LNCAP (cell line): ENCODE measurements at regions not wholly inside any gene's neighbourhood (a gene's known extent, or its start where the extent isn't known, plus 50 kb on each side); places are given as distances from the start of the nearest gene placed in this dataset.

ENCODE experiments used
- CTCF ChIP-seq: fragments of 450-650 bp; IDR thresholded peaks from 2 replicates; pipeline ENCODE4 v1.5.1; 2017; ENCODE audit warnings: mild to moderate bottlenecking

DNA sequence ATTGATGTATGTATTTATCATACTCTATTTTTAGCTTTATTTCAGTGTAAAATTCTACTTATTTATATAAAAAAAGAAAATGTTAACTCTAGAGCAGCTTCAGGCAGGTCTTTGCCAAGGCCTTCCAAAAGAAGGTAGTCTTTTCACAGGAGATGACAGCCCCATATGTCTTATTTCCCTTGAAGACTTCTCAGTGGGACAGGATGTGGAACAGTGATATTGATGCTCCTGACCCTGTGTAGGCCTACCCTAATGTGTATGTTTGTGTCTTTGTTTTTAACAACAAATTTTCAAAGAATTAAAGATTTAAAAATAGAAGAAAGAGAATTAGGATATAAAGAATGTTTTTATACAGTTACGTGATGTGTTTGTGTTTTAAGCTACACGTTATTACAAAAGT, 1593.6 kb downstream of the AMY1C start:
- TF ChIP-seq CTCF, result no peak

GRCh38 chr1:105359457-105359856, 1609.8 kb downstream of the AMY1C start:
- no peak for TF ChIP-seq CTCF

GRCh38 chr1:105362438-105362837, 1612.7 kb downstream of the AMY1C start:
- TF ChIP-seq CTCF, result no peak

GRCh38 chr1:105368446-105368845, 1618.7 kb downstream of the AMY1C start:
- TF ChIP-seq CTCF, result no peak

GRCh38 chr1:105373681-105374080, 1624.0 kb downstream of the AMY1C start:
- no peak for TF ChIP-seq CTCF

DNA sequence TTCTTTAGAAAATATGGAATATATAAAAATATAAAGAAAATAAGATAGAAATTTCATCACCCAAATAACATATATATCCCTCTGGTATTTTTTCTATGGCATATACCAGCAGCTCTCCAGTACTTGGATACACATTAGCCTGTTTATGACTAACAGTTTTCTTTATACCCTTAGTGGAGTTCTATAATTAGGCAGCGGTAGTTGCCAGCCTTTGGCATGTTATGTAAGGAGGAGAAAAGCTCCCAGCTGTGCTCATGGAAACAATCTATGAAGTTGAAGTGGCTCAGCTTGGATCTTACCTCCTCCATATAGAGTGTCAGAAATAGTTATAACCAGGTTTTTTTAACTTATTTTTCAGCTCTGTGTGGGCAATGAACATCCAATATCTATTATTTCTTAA, 1636.8 kb downstream of the AMY1C start:
- TF ChIP-seq CTCF, result no peak

DNA sequence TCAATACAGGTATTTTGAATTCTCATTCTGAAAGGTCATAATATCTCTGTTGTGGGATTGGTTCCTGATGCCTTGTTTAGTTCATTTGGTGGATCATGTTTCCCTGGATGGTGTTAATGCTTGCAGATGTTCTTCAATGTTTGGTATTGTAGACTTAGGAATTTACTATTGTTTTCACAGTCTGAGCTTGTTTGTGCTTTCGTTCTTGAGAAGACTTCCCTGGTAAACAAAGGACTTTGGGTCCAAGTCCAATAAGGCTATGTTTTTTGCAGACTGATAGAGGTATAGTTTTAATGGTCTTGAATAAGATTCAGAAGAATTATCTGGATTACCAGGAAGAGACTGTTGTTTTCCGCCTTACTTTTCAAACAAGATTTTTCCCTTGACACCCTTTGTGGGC, 1646.3 kb downstream of the AMY1C start:
- no peak for TF ChIP-seq CTCF

DNA sequence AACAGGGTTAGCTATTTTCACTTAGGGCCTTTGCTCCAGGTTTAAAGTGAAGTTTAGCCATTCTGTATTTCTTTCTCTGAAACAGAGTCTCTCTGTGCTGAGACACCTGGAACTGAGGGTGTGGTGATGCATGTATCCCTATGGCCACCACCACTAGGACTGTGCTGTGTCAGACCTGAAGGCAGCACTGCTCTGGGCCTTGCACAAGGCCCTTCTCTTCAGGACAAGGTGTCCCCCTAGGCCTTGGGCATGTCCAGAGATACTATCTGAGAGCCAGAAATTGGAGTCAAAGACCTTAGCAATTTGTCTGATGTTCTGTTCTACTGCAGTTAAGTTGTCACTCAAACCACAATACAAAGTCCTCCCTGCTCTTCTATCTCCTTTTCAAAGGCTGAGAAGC, 1649.2 kb downstream of the AMY1C start:
- TF ChIP-seq CTCF, result no peak
